ENCODE measurements at regions not wholly inside any gene's neighbourhood (a gene's known extent, or its start where the extent isn't known, plus 50 kb on each side); places are given as distances from the start of the nearest gene placed in this dataset.
A peak's percentile ranks its signal among the peaks of the same experiment; 100 is the strongest.
"Not testable (repeated sequence)": the region's sequence is repeated elsewhere in the genome, so short reads cannot be mapped to it uniquely, and the experiment has no call there.

- H3K4me1 ChIP-seq (ENCODE audit: insufficient read depth): peaks cover 5% of the 10 kb centered on the region; the same call in 1 of the 2 replicates
- H3F3A ChIP-seq (ENCODE audit: insufficient read depth): 0 out of 2 replicates have a peak, but pooled peaks cover 5% of the 10 kb centered on the region
- H3K9me3 ChIP-seq (ENCODE audit: low read depth): no peaks in the 10 kb centered on the region
- in situ Hi-C loops (cut with MboI): no loop called here
- no peaks in the 10 kb centered on the region for H3K36me3 ChIP-seq (ENCODE audit: low read depth)
- no peak overlapping the region for H3K9ac ChIP-seq
- H3K9me2 ChIP-seq (ENCODE audit: insufficient read depth): no peaks in the 10 kb centered on the region
- no peaks in the 10 kb centered on the region for H3K79me2 ChIP-seq (ENCODE audit: insufficient read depth)
- no peaks in the 10 kb centered on the region for H3K27me3 ChIP-seq (replicated peaks; ENCODE audit: insufficient read depth)
- 58 to 62% methylated on average over 1 of the region's 1 CpG for WGBS, 2 experiments (ENCODE audit: low coverage in 1 of 2, low lambda C conversion rate in 2 of 2, missing lambda C conversion rate in 2 of 2)
- H4K20me1 ChIP-seq (ENCODE audit: insufficient read depth): no peaks in the 10 kb centered on the region
- H3K27ac ChIP-seq: no peak overlapping the region
- DNase-seq: peak; percentile 41
- TF ChIP-seq EZH2phosphoT487 (IDR thresholded peaks at IDR 0.05; ENCODE audit: insufficient read depth, low read depth) (no peak), EZH2 (IDR thresholded peaks at IDR 0.05; ENCODE audit: insufficient read depth, poor library complexity, severe bottlenecking) (no peak)
- no peak overlapping the region for H3K4me2 ChIP-seq (ENCODE audit: unreplicated experiment)
- H2AFZ ChIP-seq: no peak overlapping the region
- no peak overlapping the region for H3K4me3 ChIP-seq
These were observed 371.5 kb downstream of the PRELID2 start for GRCh38 chr5:145463634-145464033.

DNA sequence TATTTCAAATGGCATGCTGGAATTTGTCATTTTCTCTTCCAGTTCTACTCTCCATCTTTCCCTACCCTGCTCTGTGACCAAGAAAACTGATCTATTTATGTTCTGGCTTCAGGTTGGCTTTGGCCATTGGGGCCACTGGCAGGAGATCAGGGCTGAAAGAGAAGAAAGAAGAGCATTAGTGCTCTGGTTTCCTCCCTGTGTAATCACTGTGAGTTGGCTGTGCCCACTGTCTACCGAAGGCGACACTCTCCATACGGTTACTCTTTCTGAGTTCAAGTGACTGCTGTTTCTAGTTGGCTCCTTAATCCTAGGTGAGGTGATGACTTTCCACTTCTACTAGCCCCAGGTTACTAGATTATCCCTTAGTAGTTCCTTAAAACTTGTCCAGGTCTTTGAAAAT lies 372.6 kb downstream of the PRELID2 start:
- Histone ChIP-seq H2AFZ (no peak overlapping the region), H3K27me3 (replicated peaks; ENCODE audit: insufficient read depth) (no peaks in the 10 kb centered on the region), H3K36me3 (ENCODE audit: low read depth) (no peaks in the 10 kb centered on the region), H3K4me3 (no peak overlapping the region), H3K4me2 (ENCODE audit: unreplicated experiment) (no peak overlapping the region), H4K20me1 (ENCODE audit: insufficient read depth) (no peaks in the 10 kb centered on the region), H3K27ac (no peak overlapping the region), H3K9me2 (ENCODE audit: insufficient read depth) (no peaks in the 10 kb centered on the region), H3K4me1 (ENCODE audit: insufficient read depth) (peaks cover 5% of the 10 kb centered on the region; the same call in 1 of the 2 replicates), H3K9me3 (ENCODE audit: low read depth) (no peaks in the 10 kb centered on the region), H3K79me2 (ENCODE audit: insufficient read depth) (no peaks in the 10 kb centered on the region), H3F3A (ENCODE audit: insufficient read depth) (0 out of 2 replicates have a peak, but pooled peaks cover 5% of the 10 kb centered on the region), H3K9ac (no peak overlapping the region)
- 60 to 72% methylated on average over 3 of the region's 3 CpGs for WGBS, 2 experiments (ENCODE audit: low coverage in 1 of 2, low lambda C conversion rate in 2 of 2, missing lambda C conversion rate in 2 of 2)
- in situ Hi-C loops (cut with MboI): no loop called here
- no peak for DNase-seq
- TF ChIP-seq EZH2 (IDR thresholded peaks at IDR 0.05; ENCODE audit: insufficient read depth, poor library complexity, severe bottlenecking) (no peak), EZH2phosphoT487 (IDR thresholded peaks at IDR 0.05; ENCODE audit: insufficient read depth, low read depth) (no peak)

DNA sequence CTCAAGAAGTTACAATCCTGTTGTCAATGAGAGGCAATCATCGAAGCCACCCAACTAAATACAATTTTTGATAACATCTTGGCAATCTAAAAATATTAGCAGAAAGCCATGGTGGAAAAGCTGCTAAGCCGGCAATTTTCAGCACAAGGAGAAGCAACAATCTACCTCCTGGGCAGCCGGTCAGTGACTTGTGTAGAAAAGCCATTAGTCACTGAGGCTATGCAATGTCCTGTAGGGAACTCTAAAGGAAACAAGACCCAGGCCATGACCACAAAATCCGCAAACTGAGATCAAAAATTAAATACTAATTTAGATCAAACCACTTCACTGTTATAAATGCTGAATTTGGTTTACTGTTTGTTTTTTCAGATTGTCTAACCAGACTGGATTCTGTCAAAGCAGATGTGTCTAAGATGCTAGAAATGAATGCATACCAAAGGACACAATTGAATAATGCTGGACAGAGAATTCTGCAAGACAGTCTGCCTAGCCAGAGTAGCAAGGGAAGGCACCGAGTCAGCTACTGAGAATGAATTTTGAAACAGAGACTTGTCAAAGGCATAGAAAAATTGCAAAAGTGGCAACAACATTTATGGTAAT lies 384.8 kb downstream of the PRELID2 start:
- Histone ChIP-seq H3K9me3 (ENCODE audit: low read depth) (no peaks in the 10 kb centered on the region), H3K9me2 (ENCODE audit: insufficient read depth) (no peaks in the 10 kb centered on the region), H3F3A (ENCODE audit: insufficient read depth) (no peaks in the 10 kb centered on the region), H4K20me1 (ENCODE audit: insufficient read depth) (no peaks in the 10 kb centered on the region), H3K27ac (no peak overlapping the region), H3K27me3 (replicated peaks; ENCODE audit: insufficient read depth) (no peaks in the 10 kb centered on the region), H3K4me2 (ENCODE audit: unreplicated experiment) (no peak overlapping the region), H3K4me1 (ENCODE audit: insufficient read depth) (no peaks in the 10 kb centered on the region), H3K79me2 (ENCODE audit: insufficient read depth) (no peaks in the 10 kb centered on the region), H3K36me3 (ENCODE audit: low read depth) (no peaks in the 10 kb centered on the region), H2AFZ (no peak overlapping the region), H3K4me3 (no peak overlapping the region), H3K9ac (no peak overlapping the region)
- DNase-seq: no peak
- in situ Hi-C loops (cut with MboI): no loop called here
- TF ChIP-seq EZH2phosphoT487 (IDR thresholded peaks at IDR 0.05; ENCODE audit: insufficient read depth, low read depth): no peak
- no peak for TF ChIP-seq EZH2 (IDR thresholded peaks at IDR 0.05; ENCODE audit: insufficient read depth, poor library complexity, severe bottlenecking)
- 67% methylated on average over 5 of the region's 5 CpGs for WGBS, 2 experiments (ENCODE audit: low coverage in 1 of 2, low lambda C conversion rate in 2 of 2, missing lambda C conversion rate in 2 of 2)

GRCh38 chr5:145449794-145450193 lies 385.3 kb downstream of the PRELID2 start:
- Histone ChIP-seq H3K9me3 (ENCODE audit: low read depth) (no peaks in the 10 kb centered on the region), H3K27me3 (replicated peaks; ENCODE audit: insufficient read depth) (no peaks in the 10 kb centered on the region), H3K9ac (no peak overlapping the region), H4K20me1 (ENCODE audit: insufficient read depth) (no peaks in the 10 kb centered on the region), H3K4me3 (no peak overlapping the region), H3K9me2 (ENCODE audit: insufficient read depth) (no peaks in the 10 kb centered on the region), H3K4me2 (ENCODE audit: unreplicated experiment) (no peak overlapping the region), H3K79me2 (ENCODE audit: insufficient read depth) (no peaks in the 10 kb centered on the region), H3K27ac (no peak overlapping the region), H3F3A (ENCODE audit: insufficient read depth) (no peaks in the 10 kb centered on the region), H3K4me1 (ENCODE audit: insufficient read depth) (no peaks in the 10 kb centered on the region), H3K36me3 (ENCODE audit: low read depth) (no peaks in the 10 kb centered on the region), H2AFZ (no peak overlapping the region)
- 58 to 62% methylated on average over 4 of the region's 4 CpGs for WGBS, 2 experiments (ENCODE audit: low coverage in 1 of 2, low lambda C conversion rate in 2 of 2, missing lambda C conversion rate in 2 of 2)
- TF ChIP-seq EZH2phosphoT487 (IDR thresholded peaks at IDR 0.05; ENCODE audit: insufficient read depth, low read depth) (no peak), EZH2 (IDR thresholded peaks at IDR 0.05; ENCODE audit: insufficient read depth, poor library complexity, severe bottlenecking) (no peak)
- in situ Hi-C loops (cut with MboI): no loop called here
- DNase-seq: no peak

- H3K4me1 ChIP-seq (ENCODE audit: insufficient read depth); H3K9me2 ChIP-seq (ENCODE audit: insufficient read depth); H3K9ac ChIP-seq; in situ Hi-C loops (cut with MboI); H3K27ac ChIP-seq; H3K4me3 ChIP-seq; H2AFZ ChIP-seq; DNase-seq; H4K20me1 ChIP-seq (ENCODE audit: insufficient read depth); H3K79me2 ChIP-seq (ENCODE audit: insufficient read depth); H3K9me3 ChIP-seq (ENCODE audit: low read depth); H3K27me3 ChIP-seq (replicated peaks; ENCODE audit: insufficient read depth); H3K36me3 ChIP-seq (ENCODE audit: low read depth); H3F3A ChIP-seq (ENCODE audit: insufficient read depth); H3K4me2 ChIP-seq (ENCODE audit: unreplicated experiment): not testable (repeated sequence)
- WGBS, 2 experiments (ENCODE audit: low coverage in 1 of 2, low lambda C conversion rate in 2 of 2, missing lambda C conversion rate in 2 of 2): 80 to 85% methylated on average over 3 of the region's 3 CpGs
These were observed 388.3 kb downstream of the PRELID2 start for GRCh38 chr5:145446875-145447274.
